ENCODE measurements at regions not wholly inside any gene's neighbourhood (a gene's known extent, or its start where the extent isn't known, plus 50 kb on each side); places are given as distances from the start of the nearest gene placed in this dataset.

GRCh38 chr13:59259165-59260000 is 904.3 kb downstream of the DIAPH3 start:
- 90 to 96% (median 94%) methylated on average over 9 of the region's 9 CpGs for WGBS, 4 donors
- Histone ChIP-seq H3K36me3 (no peaks in the 10 kb centered on the region), H3K9me3 (no peaks in the 10 kb centered on the region), H3K27ac (no peak overlapping the region), H3K4me3 (no peak overlapping the region), H3K27me3 (no peaks in the 10 kb centered on the region), H3K4me1 (no peaks in the 10 kb centered on the region)
- DNase-seq (no peak), ATAC-seq (no peak)
- intact Hi-C loops (cut with DNase I), result no loop called here
- TF ChIP-seq CTCF (IDR thresholded peaks at IDR 0.05) (no peak), POLR2A (IDR thresholded peaks at IDR 0.05) (no peak)

GRCh38 chr13:59261928-59262488 is 901.7 kb downstream of the DIAPH3 start:
- peak in 1 of 4 donors; percentile 38 for ATAC-seq
- no peaks in the 10 kb centered on the region for H3K4me1 ChIP-seq
- no peaks in the 10 kb centered on the region for H3K9me3 ChIP-seq
- H3K36me3 ChIP-seq, result no peaks in the 10 kb centered on the region
- H3K4me3 ChIP-seq, result no peak overlapping the region
- peak in 11 of 12 donors; percentile 7 to 52 (median 33) for TF ChIP-seq CTCF (IDR thresholded peaks at IDR 0.05)
- TF ChIP-seq POLR2A (IDR thresholded peaks at IDR 0.05), result no peak
- intact Hi-C loops (cut with DNase I), result no loop called here
- WGBS, 4 donors, result 48 to 61% (median 56%) methylated on average over 4 of the region's 4 CpGs
- DNase-seq, result no peak
- H3K27ac ChIP-seq, result no peak overlapping the region
- H3K27me3 ChIP-seq, result no peaks in the 10 kb centered on the region

GRCh38 chr13:59263531-59263930 is 900.2 kb downstream of the DIAPH3 start:
- intact Hi-C loops (cut with DNase I), result no loop called here
- TF ChIP-seq CTCF (IDR thresholded peaks at IDR 0.05), result no peak
- TF ChIP-seq POLR2A (IDR thresholded peaks at IDR 0.05), result no peak
- ATAC-seq (no peak), DNase-seq (no peak)
- no peaks in the 10 kb centered on the region for H3K36me3 ChIP-seq
- H3K4me1 ChIP-seq, result no peaks in the 10 kb centered on the region
- H3K27ac ChIP-seq, result no peak overlapping the region
- H3K4me3 ChIP-seq, result no peak overlapping the region
- H3K27me3 ChIP-seq, result no peaks in the 10 kb centered on the region
- H3K9me3 ChIP-seq, result no peaks in the 10 kb centered on the region

- no peak overlapping the region for H3K4me3 ChIP-seq
- no peak for DNase-seq
- TF ChIP-seq POLR2A (IDR thresholded peaks at IDR 0.05) (no peak), CTCF (IDR thresholded peaks at IDR 0.05) (no peak)
- no peaks in the 10 kb centered on the region for H3K9me3 ChIP-seq
- H3K27me3 ChIP-seq, result no peaks in the 10 kb centered on the region
- no peaks in the 10 kb centered on the region for H3K4me1 ChIP-seq
- intact Hi-C loops (cut with DNase I), result no loop called here
- H3K27ac ChIP-seq, result no peak overlapping the region
- ATAC-seq, result no peak
- H3K36me3 ChIP-seq, result no peaks in the 10 kb centered on the region
- WGBS, 4 donors, result 41 to 57% (median 53%) methylated on average over 2 of the region's 2 CpGs
Measured at GRCh38 chr13:59266478-59267063, 897.2 kb downstream of the DIAPH3 start.

Measured in heart left ventricle (tissue), 16 donors.